Endodermal cell (in vitro differentiated cells): ENCODE measurements at regions not wholly inside any gene's neighbourhood (a gene's known extent, or its start where the extent isn't known, plus 50 kb on each side); places are given as distances from the start of the nearest gene placed in this dataset.

ENCODE experiments used
- DNase-seq: peaks from one replicate; pipeline ENCODE4 v3.0.0-alpha.2; 2017
- H3K27ac ChIP-seq: 2 replicates; pipeline ENCODE4 v1.5.1; 2013; ENCODE audit warnings: mild to moderate bottlenecking, low read depth, low read length, moderate library complexity
- H3K27me3 ChIP-seq: 2 replicates; pipeline ENCODE4 v1.6.1; 2013; ENCODE audit warnings: mild to moderate bottlenecking, low read length, moderate library complexity; ENCODE audit not compliant: insufficient read depth, control insufficient read depth, poor library complexity, severe bottlenecking
- H3K36me3 ChIP-seq: 2 replicates; pipeline ENCODE4 v1.7.0; 2013; ENCODE audit warnings: mild to moderate bottlenecking, low read length, moderate library complexity; ENCODE audit not compliant: control insufficient read depth, insufficient read depth
- H3K4me1 ChIP-seq: one replicate; pipeline ENCODE4 v1.7.0; 2013; ENCODE audit warnings: low read length; ENCODE audit not compliant: control insufficient read depth, insufficient read depth
- H3K4me3 ChIP-seq: 2 replicates; pipeline ENCODE4 v1.5.1; 2013; ENCODE audit warnings: mild to moderate bottlenecking, low read length, moderate library complexity
- H3K9ac ChIP-seq: 2 replicates; pipeline ENCODE4 v1.6.1; 2013; ENCODE audit warnings: mild to moderate bottlenecking, low read length, moderate library complexity; ENCODE audit not compliant: poor library complexity, severe bottlenecking; ENCODE audit errors: extremely low read depth
- H3K9me3 ChIP-seq: 2 replicates; pipeline ENCODE4 v1.6.1; 2013; ENCODE audit warnings: mild to moderate bottlenecking, low read length, moderate library complexity; ENCODE audit not compliant: control insufficient read depth
- H3K27ac Mint-ChIP-seq: 2 replicates; pipeline ENCODE4 v1.8.0; 2020; ENCODE audit warnings: mixed read lengths
- H3K27me3 Mint-ChIP-seq: 2 replicates; pipeline ENCODE4 v1.8.0; 2021; ENCODE audit warnings: mild to moderate bottlenecking, mixed read lengths; ENCODE audit not compliant: insufficient read depth
- H3K36me3 Mint-ChIP-seq: 2 replicates; pipeline ENCODE4 v1.8.0; 2020; ENCODE audit warnings: low read depth, mixed read lengths
- H3K4me1 Mint-ChIP-seq: 2 replicates; pipeline ENCODE4 v1.8.0; 2020; ENCODE audit warnings: mixed read lengths
- H3K4me3 Mint-ChIP-seq: 2 replicates; pipeline ENCODE4 v1.8.0; 2020; ENCODE audit warnings: mild to moderate bottlenecking, moderate library complexity, mixed read lengths
- H3K9me3 Mint-ChIP-seq: 2 replicates; pipeline ENCODE4 v1.8.0; 2020; ENCODE audit warnings: mild to moderate bottlenecking, mixed read lengths
- CTCF ChIP-seq: fragments of 200-600 bp; sonication (generic); conservative IDR thresholded peaks from 2 replicates; pipeline ENCODE4 v1.5.0; 2021; ENCODE audit warnings: antibody characterized with exemption, mild to moderate bottlenecking
- WGBS, 2 experiments: methylation state at CpG; one replicate each; pipeline versions ENCODE4 v1.1.5 to v1.1.7; 2013; ENCODE audit warnings: missing lambda C conversion rate in 2 of 2, mixed read lengths in 1 of 2; ENCODE audit not compliant: insufficient coverage in 1 of 2, insufficient read length in 1 of 2; 5-methylcytosine and 5-hydroxymethylcytosine counted together

GRCh38 chr14:101347893-101348777 lies 213.2 kb upstream of the DIO3 start:
- Histone ChIP-seq H3K9me3 (peaks cover 25% of the 10 kb centered on the region), H3K27me3 (no peaks in the 10 kb centered on the region), H3K27ac (no peak overlapping the region), H3K9ac (no peak overlapping the region), H3K4me1 (no peaks in the 10 kb centered on the region), H3K4me3 (no peak overlapping the region), H3K36me3 (no peaks in the 10 kb centered on the region)
- Mint-ChIP-seq H3K27ac (no peak overlapping the region), H3K4me3 (no peak overlapping the region), H3K27me3 (peaks cover 6% of the 10 kb centered on the region), H3K9me3 (peaks cover 6% of the 10 kb centered on the region), H3K4me1 (peaks cover 3% of the 10 kb centered on the region), H3K36me3 (no peaks in the 10 kb centered on the region)
- WGBS, 2 experiments: 91 to 92% methylated on average over 5 to 8 of the region's 8 CpGs
- TF ChIP-seq CTCF: no peak
- DNase-seq: peak; percentile 39

GRCh38 chr14:101349108-101349507 lies 212.2 kb upstream of the DIO3 start:
- Mint-ChIP-seq H3K27ac (no peak overlapping the region), H3K36me3 (peaks cover under 1% of the 10 kb centered on the region), H3K27me3 (peaks cover 4% of the 10 kb centered on the region)

GRCh38 chr14:101350021-101350420 lies 211.3 kb upstream of the DIO3 start:
- H3K9me3 Mint-ChIP-seq: peaks cover 18% of the 10 kb centered on the region
- H3K4me3 Mint-ChIP-seq: no peak overlapping the region
- WGBS, 2 experiments: 91 to 97% methylated on average over 4 of the region's 4 CpGs
- H3K4me1 Mint-ChIP-seq: peaks cover 3% of the 10 kb centered on the region
- Histone ChIP-seq H3K27me3 (no peaks in the 10 kb centered on the region), H3K9ac (no peak overlapping the region), H3K4me3 (no peak overlapping the region), H3K4me1 (no peaks in the 10 kb centered on the region), H3K27ac (no peak overlapping the region), H3K9me3 (peaks cover 43% of the 10 kb centered on the region), H3K36me3 (no peaks in the 10 kb centered on the region)
- H3K27ac Mint-ChIP-seq: no peak overlapping the region
- no peak for TF ChIP-seq CTCF
- H3K27me3 Mint-ChIP-seq: peaks cover 6% of the 10 kb centered on the region
- peaks cover 2% of the 10 kb centered on the region for H3K36me3 Mint-ChIP-seq
- DNase-seq: peak; percentile 26

More at GRCh38 chr14:101349108-101349507, 212.2 kb upstream of the DIO3 start:
- no peak for TF ChIP-seq CTCF
- Histone ChIP-seq H3K9ac (no peak overlapping the region), H3K27me3 (no peaks in the 10 kb centered on the region), H3K4me3 (no peak overlapping the region), H3K4me1 (no peaks in the 10 kb centered on the region), H3K36me3 (no peaks in the 10 kb centered on the region), H3K9me3 (peaks cover 34% of the 10 kb centered on the region), H3K27ac (no peak overlapping the region)
- H3K4me3 Mint-ChIP-seq: no peak overlapping the region
- H3K9me3 Mint-ChIP-seq: peaks cover 12% of the 10 kb centered on the region
- H3K4me1 Mint-ChIP-seq: peaks cover 3% of the 10 kb centered on the region
- peak; percentile 27 for DNase-seq
- WGBS, 2 experiments: 86 to 90% methylated on average over 2 to 3 of the region's 3 CpGs
